Natural killer cell (primary cell): ENCODE measurements at regions not wholly inside any gene's neighbourhood (a gene's known extent, or its start where the extent isn't known, plus 50 kb on each side); places are given as distances from the start of the nearest gene placed in this dataset.

Source experiments
- ATAC-seq, 3 donors: fragments of 150-1000 bp in 2 of 3; fragments of 200-7000 bp in 1 of 3; cut with Tn5 transposase; 1 replicate in 1 of 3; 2 replicates in 2 of 3; pipeline ENCODE4 v1.10.0; 2021; ENCODE audit warnings: mild to moderate bottlenecking in 2 of 3, moderate library complexity in 2 of 3
- DNase-seq, 2 donors: peaks; one replicate each; pipeline versions ENCODE4 v3.0.0 to v3.0.0-alpha.2; 2013 to 2021; ENCODE audit warnings: mixed read lengths in 1 of 2
- H3K27ac ChIP-seq: one replicate; pipeline ENCODE4 v1.5.1; 2013; ENCODE audit warnings: mild to moderate bottlenecking, low read length
- H3K27me3 ChIP-seq: one replicate; pipeline ENCODE4 v1.6.1; 2013; ENCODE audit warnings: low read length; ENCODE audit not compliant: control insufficient read depth, insufficient read depth
- H3K36me3 ChIP-seq: one replicate; pipeline ENCODE4 v1.6.1; 2013; ENCODE audit warnings: low read length; ENCODE audit not compliant: control insufficient read depth, insufficient read depth
- H3K4me1 ChIP-seq: one replicate; pipeline ENCODE4 v1.6.1; 2013; ENCODE audit warnings: low read length; ENCODE audit not compliant: control insufficient read depth, insufficient read depth
- H3K4me3 ChIP-seq: one replicate; pipeline ENCODE4 v1.5.1; 2013; ENCODE audit warnings: low read length
- H3K9me3 ChIP-seq: one replicate; pipeline ENCODE4 v1.6.1; 2013; ENCODE audit warnings: low read length; ENCODE audit not compliant: control insufficient read depth, insufficient read depth
- H3K27ac Mint-ChIP-seq, 2 donors: one replicate each; pipeline ENCODE4 v1.8.0; 2022; ENCODE audit warnings: mild to moderate bottlenecking in 2 of 2, mixed read lengths in 2 of 2, moderate library complexity in 1 of 2
- H3K27me3 Mint-ChIP-seq, 2 donors: one replicate each; pipeline ENCODE4 v1.8.0; 2022; ENCODE audit warnings: low read depth in 2 of 2, mixed read lengths in 2 of 2
- H3K36me3 Mint-ChIP-seq: one replicate; pipeline ENCODE4 v1.8.0; 2022; ENCODE audit warnings: mixed read lengths
- H3K4me1 Mint-ChIP-seq, 2 donors: one replicate each; pipeline ENCODE4 v1.8.0; 2022; ENCODE audit warnings: mixed read lengths in 2 of 2
- H3K4me3 Mint-ChIP-seq: one replicate; pipeline ENCODE4 v1.8.0; 2022; ENCODE audit warnings: mild to moderate bottlenecking, moderate library complexity, mixed read lengths
- H3K9me3 Mint-ChIP-seq, 2 donors: one replicate each; pipeline ENCODE4 v1.8.0; 2022; ENCODE audit warnings: mixed read lengths in 2 of 2
- WGBS: methylation state at CpG from one replicate; pipeline ENCODE4 v1.1.7; 2013; ENCODE audit warnings: missing lambda C conversion rate; ENCODE audit not compliant: insufficient coverage; 5-methylcytosine and 5-hydroxymethylcytosine counted together
- intact Hi-C: fragments of 100-400 bp; cut with micrococcal nuclease; formaldehyde crosslinking; loops from one replicate; pipeline ENCODE4 v1.14.2; 2022
- TF ChIP-seq, protein P1 (sequence below): fragments of 200-600 bp; IDR thresholded peaks from one replicate; pipeline ENCODE4 v1.8.0; 2022; ENCODE audit warnings: antibody characterized with exemption

DNA sequence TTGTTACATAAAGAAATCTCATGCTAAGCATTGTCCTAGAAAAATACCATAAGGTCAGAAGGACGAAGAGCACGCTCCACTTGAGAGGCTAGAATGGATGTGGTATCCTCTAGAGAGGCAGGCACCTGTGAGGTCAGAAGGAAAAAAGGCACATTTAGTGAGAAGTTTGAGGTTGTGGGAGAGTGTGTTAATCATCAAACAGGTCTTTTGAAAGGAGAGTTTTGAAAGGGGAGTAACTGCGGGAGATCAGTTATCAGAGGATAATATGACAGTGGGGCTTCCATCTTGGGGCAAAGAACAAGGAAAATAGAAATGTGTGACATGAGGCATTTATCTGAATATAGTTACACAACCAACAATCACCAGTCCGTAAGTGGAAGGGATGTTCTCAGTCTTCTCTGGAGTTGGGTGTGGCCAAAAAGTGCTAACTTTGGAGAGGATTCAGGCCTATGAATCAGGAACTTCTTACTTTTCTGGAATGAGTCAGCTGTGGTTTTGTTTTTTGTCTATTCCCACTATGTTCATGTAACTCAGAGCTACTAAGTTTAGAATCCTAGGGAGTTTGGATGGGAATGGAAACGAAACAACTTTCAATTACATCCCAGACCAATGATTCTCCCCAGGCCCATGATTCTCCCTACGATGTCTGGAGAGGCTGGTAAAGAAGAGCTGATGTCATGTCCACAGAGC lies 451.4 kb upstream of the ST6GAL2 start:
- Histone ChIP-seq H3K4me3 (no peak overlapping the region), H3K9me3 (peaks cover 8% of the 10 kb centered on the region), H3K27ac (no peak overlapping the region), H3K36me3 (no peaks in the 10 kb centered on the region), H3K4me1 (no peaks in the 10 kb centered on the region), H3K27me3 (no peaks in the 10 kb centered on the region)
- H3K27ac Mint-ChIP-seq, result no peak overlapping the region
- H3K4me3 Mint-ChIP-seq, result no peak overlapping the region
- 94% methylated on average over 3 of the region's 6 CpGs for WGBS
- no peaks in the 10 kb centered on the region for H3K4me1 Mint-ChIP-seq
- intact Hi-C loops, result no loop called here
- TF ChIP-seq, protein P1, sequence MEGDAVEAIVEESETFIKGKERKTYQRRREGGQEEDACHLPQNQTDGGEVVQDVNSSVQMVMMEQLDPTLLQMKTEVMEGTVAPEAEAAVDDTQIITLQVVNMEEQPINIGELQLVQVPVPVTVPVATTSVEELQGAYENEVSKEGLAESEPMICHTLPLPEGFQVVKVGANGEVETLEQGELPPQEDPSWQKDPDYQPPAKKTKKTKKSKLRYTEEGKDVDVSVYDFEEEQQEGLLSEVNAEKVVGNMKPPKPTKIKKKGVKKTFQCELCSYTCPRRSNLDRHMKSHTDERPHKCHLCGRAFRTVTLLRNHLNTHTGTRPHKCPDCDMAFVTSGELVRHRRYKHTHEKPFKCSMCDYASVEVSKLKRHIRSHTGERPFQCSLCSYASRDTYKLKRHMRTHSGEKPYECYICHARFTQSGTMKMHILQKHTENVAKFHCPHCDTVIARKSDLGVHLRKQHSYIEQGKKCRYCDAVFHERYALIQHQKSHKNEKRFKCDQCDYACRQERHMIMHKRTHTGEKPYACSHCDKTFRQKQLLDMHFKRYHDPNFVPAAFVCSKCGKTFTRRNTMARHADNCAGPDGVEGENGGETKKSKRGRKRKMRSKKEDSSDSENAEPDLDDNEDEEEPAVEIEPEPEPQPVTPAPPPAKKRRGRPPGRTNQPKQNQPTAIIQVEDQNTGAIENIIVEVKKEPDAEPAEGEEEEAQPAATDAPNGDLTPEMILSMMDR, result no peak
- DNase-seq, result no peak
- no peak for ATAC-seq
- H3K27me3 Mint-ChIP-seq, result no peaks in the 10 kb centered on the region
- H3K36me3 Mint-ChIP-seq, result peaks cover 8% of the 10 kb centered on the region
- H3K9me3 Mint-ChIP-seq, result peaks cover 13 to 20% of the 10 kb centered on the region in 2 donors

DNA sequence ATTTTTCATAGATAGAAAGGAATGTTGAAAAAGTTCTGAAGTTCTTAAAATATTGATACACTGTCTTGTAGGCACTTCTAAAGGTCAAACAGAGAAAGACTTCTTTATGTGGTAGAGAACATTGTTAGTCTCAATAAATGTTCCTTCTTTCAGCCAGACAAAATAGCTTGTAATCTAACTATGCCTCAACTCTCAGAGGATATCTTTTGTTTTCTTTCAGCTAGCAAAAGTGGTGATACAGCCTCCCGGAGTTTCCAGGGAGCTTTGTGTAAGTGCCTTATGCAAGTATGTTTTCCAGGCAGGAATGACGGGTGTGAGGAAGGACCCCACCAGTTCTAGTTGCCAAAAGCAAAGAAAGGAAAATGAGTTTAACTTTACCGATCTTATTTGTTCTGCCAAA lies 452.1 kb upstream of the ST6GAL2 start:
- H3K9me3 Mint-ChIP-seq, result peaks cover 10 to 17% of the 10 kb centered on the region in 2 donors
- Histone ChIP-seq H3K27ac (no peak overlapping the region), H3K4me3 (no peak overlapping the region), H3K4me1 (no peaks in the 10 kb centered on the region), H3K27me3 (no peaks in the 10 kb centered on the region), H3K36me3 (no peaks in the 10 kb centered on the region), H3K9me3 (peaks cover 8% of the 10 kb centered on the region)
- no peaks in the 10 kb centered on the region for H3K27me3 Mint-ChIP-seq
- intact Hi-C loops, result no loop called here
- TF ChIP-seq, protein P1, result no peak
- no peak for DNase-seq
- H3K36me3 Mint-ChIP-seq, result peaks cover 8% of the 10 kb centered on the region
- no peak overlapping the region for H3K27ac Mint-ChIP-seq
- no peak for ATAC-seq
- no peaks in the 10 kb centered on the region for H3K4me1 Mint-ChIP-seq
- H3K4me3 Mint-ChIP-seq, result no peak overlapping the region
- WGBS, result 87% methylated on average over 3 of the region's 3 CpGs

DNA sequence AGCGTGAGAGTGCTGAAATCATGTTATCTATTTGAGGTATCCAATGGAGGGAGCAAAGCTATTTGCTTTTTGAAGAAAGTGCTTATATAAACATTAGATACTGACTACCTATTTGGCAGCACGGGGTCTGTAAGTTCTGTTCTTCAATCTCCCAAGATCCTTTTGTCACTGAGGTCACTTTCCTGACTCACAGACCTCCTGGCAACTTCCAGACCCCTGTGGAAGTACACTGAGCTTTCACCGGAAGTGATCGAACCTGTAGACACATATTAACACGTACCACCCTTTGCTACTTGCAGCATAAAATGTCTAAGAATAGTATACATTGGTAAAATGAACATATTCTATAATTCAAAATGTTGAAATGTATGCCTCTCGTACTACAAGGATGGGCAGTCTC lies 452.6 kb upstream of the ST6GAL2 start:
- Mint-ChIP-seq H3K4me3 (no peak overlapping the region), H3K9me3 (peaks cover 10 to 17% of the 10 kb centered on the region in 2 donors), H3K36me3 (peaks cover 8% of the 10 kb centered on the region), H3K4me1 (no peaks in the 10 kb centered on the region), H3K27me3 (no peaks in the 10 kb centered on the region), H3K27ac (no peak overlapping the region)
- H3K4me3 ChIP-seq, result no peak overlapping the region
- H3K4me1 ChIP-seq, result no peaks in the 10 kb centered on the region
- H3K36me3 ChIP-seq, result no peaks in the 10 kb centered on the region
- no peaks in the 10 kb centered on the region for H3K27me3 ChIP-seq
- 74% methylated on average over 4 of the region's 6 CpGs for WGBS
- H3K27ac ChIP-seq, result no peak overlapping the region
- no peak for ATAC-seq
- intact Hi-C loops, result no loop called here
- H3K9me3 ChIP-seq, result peaks cover 8% of the 10 kb centered on the region
- no peak for DNase-seq
- TF ChIP-seq, protein P1, result no peak

DNA sequence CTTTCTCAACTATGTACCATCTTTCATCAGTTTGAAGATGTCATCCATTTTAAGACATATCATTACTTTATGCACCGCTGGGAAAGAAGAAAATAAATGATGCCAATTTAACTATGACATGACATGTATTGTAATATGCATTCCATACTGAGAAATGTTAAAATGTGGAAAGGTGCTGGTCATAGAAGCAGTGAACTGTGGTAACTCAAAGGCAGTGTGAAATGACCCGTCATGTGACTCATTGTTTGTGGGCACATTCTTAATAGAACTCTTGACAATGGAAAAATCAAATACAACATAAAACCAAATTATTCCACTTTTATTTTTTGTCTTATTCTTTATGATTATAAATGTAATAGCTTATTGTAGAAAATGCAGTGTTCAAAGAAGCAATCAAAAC lies 455.0 kb upstream of the ST6GAL2 start:
- Histone ChIP-seq H3K27ac (no peak overlapping the region), H3K4me3 (no peak overlapping the region), H3K9me3 (peaks cover 8% of the 10 kb centered on the region), H3K36me3 (no peaks in the 10 kb centered on the region), H3K27me3 (no peaks in the 10 kb centered on the region), H3K4me1 (no peaks in the 10 kb centered on the region)
- Mint-ChIP-seq H3K27me3 (no peaks in the 10 kb centered on the region), H3K4me1 (no peaks in the 10 kb centered on the region), H3K27ac (no peak overlapping the region), H3K4me3 (no peak overlapping the region), H3K36me3 (peaks cover 8% of the 10 kb centered on the region), H3K9me3 (peaks cover 10 to 13% of the 10 kb centered on the region in 2 donors)
- intact Hi-C loops, result no loop called here
- no peak for DNase-seq
- TF ChIP-seq, protein P1, result no peak
- no peak for ATAC-seq
- 100% methylated on average over 1 of the region's 2 CpGs for WGBS
